ENCODE measurements at regions not wholly inside any gene's neighbourhood (a gene's known extent, or its start where the extent isn't known, plus 50 kb on each side); places are given as distances from the start of the nearest gene placed in this dataset.

GRCh38 chr14:34222122-34222521 is 239.9 kb downstream of the SPTSSA start:
- no peak for DNase-seq (ENCODE audit: low read depth in 4 of 4, low spot score in 3 of 4)

- DNase-seq (ENCODE audit: low read depth in 4 of 4, low spot score in 3 of 4): no peak
Measured at GRCh38 chr14:34220921-34221320, 241.1 kb downstream of the SPTSSA start.

GRCh38 chr14:34220378-34220706 is 241.7 kb downstream of the SPTSSA start:
- no peak for DNase-seq (ENCODE audit: low read depth in 4 of 4, low spot score in 3 of 4)

DNA sequence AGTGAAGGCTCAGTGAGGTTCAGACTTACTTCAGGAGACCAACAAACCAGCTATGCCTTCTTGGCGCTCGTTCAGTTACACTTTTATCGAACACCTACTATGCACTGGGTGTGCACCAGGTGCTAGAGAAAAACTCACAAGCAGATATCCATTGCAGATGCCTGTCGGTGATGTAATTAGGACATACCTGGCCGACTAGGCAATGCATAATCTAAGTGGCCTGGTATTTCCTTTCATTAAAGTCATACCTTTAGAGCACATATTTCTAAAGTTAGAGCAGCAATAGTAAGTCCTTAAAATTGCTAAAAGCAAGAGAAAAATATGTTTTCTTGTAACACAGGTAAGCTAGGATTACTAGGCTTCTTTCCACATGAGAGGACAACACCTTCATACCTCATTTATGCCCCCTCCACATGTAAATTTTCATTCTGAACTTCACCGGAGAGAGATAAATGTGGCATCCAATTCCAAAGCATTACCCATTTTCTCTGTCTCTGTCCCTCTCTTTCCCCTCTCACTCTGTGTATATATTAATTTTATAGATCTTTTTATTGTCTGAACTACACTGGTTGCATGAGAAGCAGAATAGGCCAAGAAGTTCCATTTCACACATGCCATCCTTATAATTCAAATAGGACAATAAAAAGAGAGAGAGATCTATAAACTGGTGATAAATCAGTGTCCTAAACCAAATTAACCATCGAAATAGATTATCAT is 242.2 kb downstream of the SPTSSA start:
- DNase-seq (ENCODE audit: low read depth in 4 of 4, low spot score in 3 of 4): no peak

- no peak for DNase-seq (ENCODE audit: low read depth in 4 of 4, low spot score in 3 of 4)
Measured at GRCh38 chr14:34218881-34219280, 243.2 kb downstream of the SPTSSA start.

- no peak for DNase-seq (ENCODE audit: low read depth in 4 of 4, low spot score in 3 of 4)
Measured at GRCh38 chr14:34214961-34215360, 247.1 kb downstream of the SPTSSA start.

- no peak for DNase-seq (ENCODE audit: low read depth in 4 of 4, low spot score in 3 of 4)
Measured at GRCh38 chr14:34213332-34213731, 248.7 kb downstream of the SPTSSA start.

DNA sequence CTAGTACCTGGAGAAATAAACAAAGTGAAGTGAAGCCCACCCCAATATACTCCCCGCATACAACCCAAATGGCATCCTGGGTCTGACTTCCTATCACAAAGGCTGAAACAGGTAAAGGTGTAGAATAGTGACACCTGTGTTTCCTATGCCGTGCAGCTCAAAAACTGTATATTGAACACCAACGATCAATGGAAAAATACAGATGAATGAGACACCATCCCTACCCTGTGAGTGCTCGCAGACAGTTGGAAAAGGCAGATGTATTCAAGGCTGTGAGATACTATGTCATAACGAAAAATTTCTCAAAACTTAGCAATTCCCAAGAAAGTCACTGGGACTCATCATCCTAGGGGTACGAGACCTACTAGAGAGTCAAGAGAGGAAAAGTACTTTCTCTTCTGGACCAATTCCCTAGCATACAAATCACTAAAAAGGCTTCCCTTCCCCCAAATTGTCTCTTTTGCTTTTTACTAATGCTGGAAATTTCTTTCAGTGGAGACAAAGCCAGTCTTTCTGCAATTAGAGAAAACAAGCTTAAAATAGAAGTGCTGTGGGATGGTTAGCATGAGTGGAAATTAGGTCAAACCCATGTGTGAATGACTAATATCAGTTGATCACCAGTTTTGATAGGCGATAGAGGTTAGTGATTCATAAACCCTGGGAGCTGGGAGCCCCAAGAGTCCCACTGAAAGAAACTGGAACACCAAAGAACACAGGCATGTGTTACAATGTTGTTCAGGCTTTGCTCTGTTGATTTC is 249.7 kb downstream of the SPTSSA start:
- DNase-seq (ENCODE audit: low read depth in 4 of 4, low spot score in 3 of 4): no peak

DNA sequence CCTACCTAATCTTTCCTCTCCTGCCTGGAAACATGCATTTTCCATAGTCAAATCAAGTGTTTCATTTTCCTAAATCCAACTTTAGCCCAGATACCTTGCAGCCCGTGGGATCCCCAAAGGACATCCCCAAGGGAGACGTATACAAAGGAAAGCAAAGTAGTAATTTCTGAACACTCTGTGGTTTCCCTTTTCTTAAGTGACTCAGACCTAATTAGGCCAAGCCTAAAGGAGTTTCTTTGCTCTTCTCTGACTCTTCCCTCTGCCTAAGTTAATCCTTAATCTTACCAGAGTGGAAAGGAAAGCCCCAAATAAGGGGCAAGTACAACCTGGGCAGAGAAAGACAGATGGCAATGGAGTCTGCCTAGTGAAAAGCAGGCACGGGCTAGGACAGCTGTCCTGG is 250.3 kb downstream of the SPTSSA start:
- no peak for DNase-seq (ENCODE audit: low read depth in 4 of 4, low spot score in 3 of 4)

DNA sequence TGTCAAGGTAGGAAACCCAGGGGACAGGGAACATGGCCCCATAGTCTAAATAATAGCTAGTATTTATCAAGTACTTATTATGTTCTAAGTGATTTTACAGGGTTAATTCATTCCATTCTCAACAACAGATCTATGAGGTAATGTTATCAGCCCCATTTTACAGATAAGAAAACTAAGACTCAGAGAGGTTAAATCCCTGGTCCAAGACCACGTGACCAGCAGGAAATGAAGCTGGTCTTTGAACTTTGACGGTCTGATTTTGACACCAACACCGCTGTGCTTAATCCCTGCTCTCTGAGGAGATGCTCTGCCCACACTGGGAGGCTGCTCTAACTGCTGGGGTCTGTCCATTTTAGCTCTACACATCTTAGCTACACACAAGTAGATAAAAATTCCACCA is 253.5 kb downstream of the SPTSSA start:
- no peak for DNase-seq (ENCODE audit: low read depth in 4 of 4, low spot score in 3 of 4)

DNA sequence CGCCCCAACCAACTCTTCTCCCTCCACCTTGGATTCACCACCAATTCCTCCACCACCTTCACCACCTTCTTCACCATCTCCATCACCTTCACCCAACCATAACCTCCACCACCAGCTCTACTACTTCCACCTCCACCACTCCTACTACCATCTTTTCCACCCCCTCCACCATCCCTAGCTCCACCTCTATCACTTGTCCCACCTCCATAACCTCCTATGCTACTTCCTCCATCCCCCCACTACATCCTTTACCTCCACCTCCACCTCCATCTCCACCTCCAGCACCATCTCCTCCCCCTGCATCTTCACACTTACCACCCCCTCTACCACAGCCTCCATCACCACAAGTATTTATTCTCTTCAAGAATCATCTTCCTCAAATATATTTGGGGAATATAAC is 254.9 kb upstream of the EGLN3 start:
- no peak for DNase-seq (ENCODE audit: low read depth in 4 of 4, low spot score in 3 of 4)

GRCh38 chr14:34204774-34205173 is 253.9 kb upstream of the EGLN3 start:
- DNase-seq (ENCODE audit: low read depth in 4 of 4, low spot score in 3 of 4): no peak

DNA sequence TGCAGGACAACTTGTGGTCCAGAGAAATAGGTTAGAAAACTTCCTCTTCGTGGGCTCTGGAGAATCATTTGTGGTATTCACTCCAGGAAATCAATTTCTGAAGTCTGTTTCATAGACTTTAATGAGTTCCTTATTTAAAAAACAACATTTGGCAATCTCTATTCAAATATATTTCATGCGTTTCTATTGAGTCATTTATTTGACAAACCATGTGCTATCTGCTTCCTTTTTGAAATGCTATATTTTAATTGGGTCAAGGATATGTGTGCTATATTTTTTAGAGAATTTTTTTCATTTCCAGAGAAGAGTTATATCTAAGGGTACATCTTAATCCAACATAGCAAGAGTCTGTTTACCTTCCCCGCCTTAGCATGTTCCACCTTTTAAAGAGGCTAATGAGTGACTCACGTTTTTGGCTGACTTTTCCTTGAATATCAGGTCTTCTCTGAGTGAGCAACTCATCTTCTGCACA is 252.4 kb upstream of the EGLN3 start:
- no peak for DNase-seq (ENCODE audit: low read depth in 4 of 4, low spot score in 3 of 4)

- no peak for DNase-seq (ENCODE audit: low read depth in 4 of 4, low spot score in 3 of 4)
Measured at GRCh38 chr14:34201909-34202637, 251.2 kb upstream of the EGLN3 start.

GRCh38 chr14:34199585-34199984 is 248.7 kb upstream of the EGLN3 start:
- DNase-seq (ENCODE audit: low read depth in 4 of 4, low spot score in 3 of 4): no peak

DNA sequence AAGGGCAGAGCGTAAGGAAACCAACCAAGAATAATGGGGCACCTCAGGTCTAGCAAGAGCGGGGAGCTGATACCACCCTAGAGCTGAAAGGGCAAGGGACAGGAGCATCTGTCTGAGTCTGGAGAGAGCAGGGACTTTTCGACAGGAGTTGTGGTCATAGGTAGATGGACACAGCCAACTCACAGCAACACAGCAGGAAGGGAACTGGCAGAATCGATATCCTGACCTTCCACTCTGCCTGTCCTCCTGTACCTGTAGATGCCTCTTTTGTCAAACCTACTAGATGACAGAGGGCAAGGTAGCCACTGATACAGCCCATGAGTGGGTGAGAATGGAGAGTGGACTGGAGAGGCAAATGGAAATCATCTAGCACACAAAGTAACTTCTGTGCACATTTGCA is 247.2 kb upstream of the EGLN3 start:
- no peak for DNase-seq (ENCODE audit: low read depth in 4 of 4, low spot score in 3 of 4)

DNA sequence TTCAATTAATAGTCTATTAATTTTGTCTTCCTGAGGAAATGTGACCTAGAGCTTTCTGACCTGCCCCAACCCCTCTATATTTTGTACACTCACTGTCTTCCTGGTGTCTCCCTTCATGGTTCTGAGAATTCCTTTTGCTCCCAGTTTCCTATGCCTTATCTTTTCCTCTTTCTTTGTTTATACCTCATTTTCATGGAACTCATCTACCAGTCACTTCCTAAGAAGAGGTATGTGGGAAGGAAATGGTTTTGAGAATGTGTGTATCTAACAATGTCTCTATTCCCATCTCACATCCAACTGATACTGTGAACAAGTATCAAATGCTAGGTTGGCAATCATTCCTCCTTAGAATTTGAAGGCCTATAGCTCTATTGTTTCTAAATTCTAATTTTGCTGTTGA is 245.1 kb upstream of the EGLN3 start:
- no peak for DNase-seq (ENCODE audit: low read depth in 4 of 4, low spot score in 3 of 4)

DNA sequence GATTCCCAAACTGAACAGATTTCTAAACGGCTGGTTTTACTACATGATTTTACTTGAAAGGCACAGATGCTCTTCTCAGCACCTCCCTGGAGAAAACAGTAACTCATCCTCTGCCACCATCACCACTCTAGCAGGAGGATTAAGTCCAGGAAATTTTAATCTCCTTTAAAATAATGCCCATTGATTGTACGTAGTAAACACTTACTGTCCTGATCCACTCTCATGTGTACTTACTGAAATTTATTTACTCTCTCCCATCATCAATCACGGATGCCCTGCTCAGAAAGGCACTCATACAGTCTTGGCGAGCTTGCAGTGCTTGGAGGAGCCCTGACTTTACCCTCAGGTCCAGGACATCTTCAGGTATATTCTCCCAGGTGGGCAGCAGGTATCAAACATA is 239.8 kb upstream of the EGLN3 start:
- no peak for DNase-seq (ENCODE audit: low read depth in 4 of 4, low spot score in 3 of 4)

DNA sequence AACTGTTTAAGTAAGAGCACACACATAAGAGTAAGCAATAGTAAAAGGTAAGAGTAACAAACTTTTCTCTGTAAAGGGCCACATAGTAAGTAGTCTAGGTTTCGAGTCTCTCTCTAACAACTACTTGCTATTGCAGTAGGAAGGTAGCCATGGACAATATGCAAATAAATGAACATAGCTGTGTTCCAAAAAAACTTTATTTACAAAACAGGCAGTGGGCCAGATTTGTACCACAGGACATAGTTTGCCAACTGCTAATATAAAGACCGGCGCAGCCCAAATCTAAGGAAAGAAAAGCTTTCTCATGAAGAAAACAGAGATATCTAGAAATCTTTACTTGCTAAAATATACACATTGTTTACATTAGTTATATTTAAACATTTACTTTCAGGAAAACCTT is 239.0 kb upstream of the EGLN3 start:
- no peak for DNase-seq (ENCODE audit: low read depth in 4 of 4, low spot score in 3 of 4)

DNA sequence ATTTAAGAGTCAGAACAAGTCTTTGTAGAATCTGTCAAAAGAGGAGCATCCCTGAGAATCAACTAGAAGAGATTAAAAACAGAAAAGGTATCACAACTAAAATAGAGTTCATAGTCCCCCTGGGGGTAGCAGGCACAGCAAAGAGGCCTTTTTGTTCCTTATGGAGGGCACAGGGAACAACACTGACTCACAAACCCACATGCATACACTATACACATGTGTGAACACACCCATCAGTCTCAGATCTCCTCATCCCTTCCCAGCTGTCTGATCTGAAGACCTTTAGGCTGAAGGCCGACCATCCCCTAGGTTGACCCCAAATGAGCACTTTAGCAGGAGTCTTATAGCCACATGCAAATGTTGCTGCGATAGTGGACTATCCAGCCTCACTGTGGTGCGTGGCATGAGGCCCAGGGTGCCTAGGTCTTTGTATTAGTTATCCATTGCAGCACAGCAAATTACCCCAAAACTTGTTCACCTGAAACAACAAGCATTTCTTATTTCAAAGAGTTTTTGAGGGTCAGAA is 236.7 kb upstream of the EGLN3 start:
- DNase-seq (ENCODE audit: low read depth in 4 of 4, low spot score in 3 of 4): no peak

DNA sequence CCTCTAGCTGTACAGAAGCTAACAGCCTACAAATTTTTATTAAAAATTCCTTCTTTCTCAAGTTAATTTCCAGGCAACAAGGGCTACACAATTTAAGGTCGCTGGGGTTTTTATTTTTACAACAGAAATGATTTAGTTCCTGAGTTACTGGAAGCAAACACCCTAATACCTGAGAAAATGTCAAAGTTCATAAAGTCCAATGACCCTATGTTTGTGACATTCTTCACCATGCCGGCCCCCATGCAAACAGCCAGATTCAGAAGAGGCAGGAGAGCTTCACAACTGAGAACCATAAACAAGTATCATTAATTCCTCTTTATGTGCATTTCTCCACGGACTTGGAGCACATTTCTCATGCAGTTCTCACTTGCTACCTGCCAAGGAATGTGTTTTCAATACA is 236.2 kb upstream of the EGLN3 start:
- DNase-seq (ENCODE audit: low read depth in 4 of 4, low spot score in 3 of 4): no peak

DNA sequence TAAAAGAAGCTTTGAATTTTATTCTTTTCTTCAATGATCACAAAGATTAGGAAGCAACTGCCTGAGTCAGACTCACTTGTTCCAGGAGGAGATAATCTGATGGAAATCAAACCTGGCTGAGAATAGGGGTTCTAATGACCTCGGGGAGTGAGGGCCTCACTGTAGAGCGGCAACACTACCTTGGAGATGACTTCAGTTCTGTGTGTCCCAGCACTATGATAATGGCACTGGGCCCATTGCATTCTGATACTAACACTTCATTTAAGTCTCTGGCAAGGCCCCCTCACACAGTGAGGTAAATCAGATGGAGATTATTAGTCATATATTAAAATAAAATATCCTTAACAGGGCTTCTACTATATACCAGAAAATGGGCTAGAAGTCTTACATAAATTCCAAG is 233.3 kb upstream of the EGLN3 start:
- no peak for DNase-seq (ENCODE audit: low read depth in 4 of 4, low spot score in 3 of 4)

Measured in left renal pelvis (tissue), 4 donors.